RPMI7951 (cell line): ENCODE measurements at regions not wholly inside any gene's neighbourhood (a gene's known extent, or its start where the extent isn't known, plus 50 kb on each side); places are given as distances from the start of the nearest gene placed in this dataset.

Source experiments
- DNase-seq: peaks from one replicate; pipeline ENCODE4 v3.0.0-alpha.2; 2012; ENCODE audit warnings: low read depth

- DNase-seq: peak; percentile 37
Measured at GRCh38 chr3:159127021-159127392, 325.2 kb downstream of the MFSD1 start.

DNA sequence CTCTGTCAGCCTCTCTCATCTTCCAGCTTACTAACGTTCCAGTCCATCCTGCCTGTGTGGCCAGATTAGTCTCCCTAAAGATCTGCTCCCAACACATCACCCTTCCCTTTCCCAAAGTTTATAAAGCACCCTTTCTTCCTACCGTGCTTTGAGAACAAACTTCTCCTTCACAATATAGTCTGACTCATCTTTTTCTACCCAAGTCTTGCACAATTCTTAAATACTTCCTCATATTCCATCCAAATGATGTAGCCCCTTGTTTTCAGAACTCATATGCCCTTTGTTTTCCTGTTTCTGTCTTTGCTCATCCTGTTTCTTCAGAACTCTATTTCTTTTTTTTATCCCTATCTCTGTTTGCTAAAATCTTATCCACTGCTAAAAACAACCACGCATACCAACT lies 326.8 kb downstream of the MFSD1 start:
- DNase-seq: peak; percentile 87

- peak; percentile 46 for DNase-seq
Measured at GRCh38 chr3:159130108-159130507, 328.3 kb downstream of the MFSD1 start.

DNA sequence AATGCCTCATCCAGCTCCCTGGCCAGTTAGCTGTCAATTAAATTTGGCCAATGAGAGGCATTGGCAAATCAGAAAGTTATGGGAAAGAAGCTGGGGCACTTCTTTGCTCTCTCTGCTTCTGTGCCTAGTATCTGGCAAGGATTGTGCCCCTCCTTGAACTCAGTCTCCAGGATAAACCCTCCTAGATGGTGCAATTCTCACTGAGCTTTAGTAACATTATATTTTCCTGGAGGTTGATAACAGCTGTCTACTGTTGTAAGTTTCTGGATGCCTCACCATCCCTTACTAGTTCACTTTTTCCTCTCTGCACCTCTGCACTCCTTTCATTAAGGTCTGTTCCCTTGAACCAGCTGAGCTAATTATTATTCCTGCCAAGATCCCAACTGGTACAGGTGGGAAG lies 329.5 kb downstream of the MFSD1 start:
- DNase-seq: no peak

DNA sequence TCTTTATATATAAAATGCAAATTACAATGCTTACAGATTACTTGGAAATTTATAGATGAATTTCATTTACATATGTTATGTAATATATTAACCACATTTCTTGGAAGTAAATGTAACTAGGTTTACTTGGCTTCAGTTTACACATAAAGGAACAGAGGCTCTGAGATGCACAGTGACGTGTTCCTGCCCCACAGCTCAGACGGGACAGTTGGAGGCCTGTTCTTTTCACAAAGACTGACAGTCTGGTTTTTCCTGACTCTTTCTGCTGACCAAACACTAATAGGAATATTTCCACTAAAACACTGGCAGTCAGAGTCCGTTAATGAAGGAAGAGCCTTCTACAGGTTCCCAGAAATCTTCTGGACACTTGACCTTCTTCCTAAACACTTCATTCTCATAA lies 336.1 kb downstream of the MFSD1 start:
- DNase-seq: no peak

- no peak for DNase-seq
Measured at GRCh38 chr3:159139326-159139725, 337.5 kb downstream of the MFSD1 start.

- no peak for DNase-seq
Measured at GRCh38 chr3:159144472-159144871, 342.6 kb downstream of the MFSD1 start.

- no peak for DNase-seq
Measured at GRCh38 chr3:159144891-159145290, 343.0 kb downstream of the MFSD1 start.

DNA sequence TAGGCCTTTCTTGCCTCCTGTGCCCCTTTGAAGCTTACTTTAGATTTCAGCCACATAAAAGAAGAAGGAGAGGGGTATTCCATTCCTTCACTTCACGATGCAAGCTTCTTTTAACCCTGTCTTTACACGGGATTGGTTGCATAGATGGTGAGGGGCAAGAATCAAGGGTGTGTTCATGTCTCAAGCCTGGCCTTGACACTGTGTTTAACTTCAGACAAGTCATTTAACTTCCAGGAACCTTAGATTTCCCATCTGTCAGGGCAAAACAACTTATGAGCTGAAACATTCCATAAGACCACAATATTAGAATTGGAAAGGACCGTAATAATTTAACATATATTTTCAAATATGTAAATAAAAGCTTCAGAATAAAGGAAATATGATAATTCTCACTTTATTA lies 344.5 kb downstream of the MFSD1 start:
- no peak for DNase-seq

- DNase-seq: no peak
Measured at GRCh38 chr3:159146856-159147435, 345.1 kb downstream of the MFSD1 start.

DNA sequence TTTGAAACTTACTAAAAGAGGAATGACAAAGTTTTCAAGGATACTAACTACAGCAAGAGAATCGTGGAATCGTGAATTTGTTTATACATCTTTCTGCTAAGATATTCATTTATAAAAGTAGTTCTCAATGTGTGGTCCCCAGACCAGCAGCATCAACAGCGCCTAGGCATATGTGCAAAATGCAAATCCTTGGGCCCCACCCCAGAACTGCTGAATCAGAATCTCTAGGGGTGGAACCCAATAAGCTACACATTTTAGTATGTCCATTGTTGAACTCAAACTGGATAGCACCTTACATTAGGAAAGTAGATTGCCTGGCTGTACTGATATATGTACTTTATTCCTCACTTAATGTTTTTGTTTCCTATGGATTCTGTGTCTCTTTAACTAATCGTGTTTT lies 346.0 kb downstream of the MFSD1 start:
- DNase-seq: no peak

DNA sequence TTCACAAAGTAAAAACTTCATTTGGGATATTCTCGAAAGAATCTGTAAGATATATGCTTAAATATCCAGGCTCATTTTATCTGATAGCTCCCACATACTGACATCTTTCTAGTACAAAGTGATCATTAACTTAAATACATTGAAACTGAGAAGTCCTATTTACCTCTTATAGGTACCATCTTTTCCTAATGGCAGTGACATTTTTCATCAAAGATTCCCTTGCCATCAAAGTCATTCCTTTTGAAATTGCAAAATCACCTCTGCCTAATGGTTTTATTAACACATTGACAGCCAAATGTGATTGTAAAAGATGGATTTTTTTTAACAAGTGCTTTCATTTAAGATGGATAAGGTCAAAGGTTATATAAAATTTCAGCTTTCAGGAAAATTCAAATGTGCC lies 346.6 kb downstream of the MFSD1 start:
- DNase-seq: no peak

- no peak for DNase-seq
Measured at GRCh38 chr3:159149131-159149530, 347.3 kb downstream of the MFSD1 start.

- DNase-seq: no peak
Measured at GRCh38 chr3:159149633-159150032, 347.8 kb downstream of the MFSD1 start.

GRCh38 chr3:159150180-159150579 lies 348.3 kb downstream of the MFSD1 start:
- peak; percentile 47 for DNase-seq

DNA sequence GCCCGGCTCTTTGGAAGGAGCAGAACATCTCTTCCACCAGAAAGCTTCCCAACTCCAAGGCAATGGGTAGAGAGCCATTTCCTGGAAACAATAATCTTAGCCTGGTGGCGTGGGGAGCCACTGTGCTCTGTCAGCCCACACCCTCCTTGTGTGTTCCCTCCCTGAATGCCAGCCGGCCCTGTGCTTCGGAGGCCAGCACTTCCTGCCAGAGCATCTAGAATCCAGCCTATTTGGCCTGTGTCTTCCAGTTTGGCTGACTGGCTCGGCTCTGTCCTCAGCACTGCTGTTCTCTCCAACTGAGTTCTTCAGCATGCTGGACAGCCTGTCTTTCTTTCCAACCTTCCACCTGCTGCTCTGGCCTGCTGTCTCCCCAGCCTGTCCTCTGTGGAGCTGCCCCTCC lies 349.3 kb downstream of the MFSD1 start:
- DNase-seq: peak; percentile 35

GRCh38 chr3:159157275-159157674 lies 355.4 kb downstream of the MFSD1 start:
- DNase-seq: no peak

- DNase-seq: peak; percentile 54
Measured at GRCh38 chr3:159158213-159158612, 356.4 kb downstream of the MFSD1 start.

GRCh38 chr3:159158801-159159200 lies 356.9 kb downstream of the MFSD1 start:
- no peak for DNase-seq

DNA sequence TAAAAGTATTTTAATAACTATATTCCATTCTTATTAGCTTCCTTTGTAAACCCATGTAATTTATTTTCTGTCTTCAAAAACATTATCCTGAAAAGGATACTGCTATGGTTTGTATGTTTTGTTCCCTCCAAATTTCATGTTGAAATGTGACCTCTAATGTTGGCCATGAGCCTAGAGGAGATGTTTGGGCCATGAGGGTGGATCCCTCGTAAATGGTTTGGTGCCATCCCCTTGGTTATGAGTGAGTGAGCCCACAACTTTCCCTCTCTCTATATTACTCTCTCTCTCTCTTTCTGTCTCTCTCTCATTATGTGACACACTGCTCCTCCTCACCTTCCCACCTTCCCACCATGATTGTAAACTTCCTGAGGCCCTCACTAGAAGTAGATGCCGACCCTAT lies 357.7 kb downstream of the MFSD1 start:
- no peak for DNase-seq

DNA sequence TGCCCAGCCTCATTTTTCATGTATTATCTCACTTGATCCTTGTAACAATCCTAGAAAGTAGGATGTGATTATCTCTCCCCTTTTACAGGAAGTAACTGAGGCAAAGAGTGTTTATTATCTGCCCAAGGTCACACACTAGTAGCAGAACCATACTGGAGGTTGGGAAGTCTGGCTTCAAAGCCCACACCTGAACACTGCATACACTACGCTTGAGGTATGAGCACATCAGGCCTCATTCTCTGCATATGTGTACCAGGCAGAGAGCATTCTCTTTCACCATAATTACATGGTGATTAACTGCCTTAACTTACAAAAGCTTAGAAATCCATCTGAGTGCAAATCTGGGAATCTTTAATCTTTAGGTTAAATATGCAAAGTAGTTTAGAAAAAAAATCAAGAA lies 361.8 kb downstream of the MFSD1 start:
- DNase-seq: no peak

GRCh38 chr3:159165961-159166360 lies 364.1 kb downstream of the MFSD1 start:
- DNase-seq: peak; percentile 56

DNA sequence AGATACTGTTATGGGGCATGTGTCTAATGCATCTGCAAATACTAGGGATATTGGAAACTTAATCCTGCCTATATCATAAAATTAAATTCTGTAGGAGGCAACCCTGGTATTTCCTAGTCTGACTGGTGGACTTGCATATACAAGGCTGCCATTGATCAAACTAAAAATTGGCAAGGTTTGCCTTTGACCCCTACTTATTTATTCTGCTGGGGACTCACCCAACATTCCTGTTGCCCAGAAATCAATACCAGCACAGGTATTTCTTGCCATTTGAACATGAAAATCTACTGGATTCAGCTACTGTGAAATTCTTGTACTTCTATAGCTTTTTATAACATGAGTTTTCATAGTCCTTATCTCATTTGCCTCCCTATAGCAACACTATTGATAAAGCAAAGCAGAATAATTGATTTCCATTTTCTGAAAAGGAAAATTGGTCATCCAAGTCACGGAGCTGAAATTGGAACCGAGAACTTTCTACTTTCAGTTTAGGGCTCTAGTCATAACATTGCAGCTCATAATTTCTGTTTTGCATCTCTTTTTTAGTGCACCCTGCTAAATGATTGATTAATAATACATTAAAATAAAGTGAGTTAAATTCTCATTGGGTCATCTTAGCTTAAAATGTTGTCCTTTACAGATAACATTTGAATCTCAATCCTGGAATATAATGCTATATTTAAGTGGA lies 365.2 kb downstream of the MFSD1 start:
- DNase-seq: no peak

DNA sequence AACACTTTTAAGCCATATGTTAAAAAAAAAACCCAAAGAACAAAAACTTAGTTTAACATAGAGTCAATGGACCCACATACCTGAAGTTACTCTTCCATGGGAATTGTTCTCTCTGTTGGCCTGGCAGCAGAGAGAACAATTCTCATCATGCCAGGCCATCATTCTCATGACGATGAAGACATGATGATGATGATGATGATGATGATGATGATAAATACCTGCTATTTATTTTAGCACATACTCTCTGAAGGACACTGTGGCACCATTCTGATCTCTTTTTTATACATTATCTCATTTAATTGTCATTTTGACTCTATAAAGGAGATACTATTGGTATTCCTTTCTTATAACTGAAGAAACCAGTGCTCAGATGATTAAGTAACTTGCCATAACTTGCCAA lies 366.9 kb downstream of the MFSD1 start:
- DNase-seq: no peak
